ENCODE measurements at regions not wholly inside any gene's neighbourhood (a gene's known extent, or its start where the extent isn't known, plus 50 kb on each side); places are given as distances from the start of the nearest gene placed in this dataset.

GRCh38 chr4:13243152-13243551, 241.0 kb downstream of the RAB28 start:
- no peak overlapping the region for H3K4me3 ChIP-seq (ENCODE audit: control insufficient read depth, low read depth, low read length)
- TF ChIP-seq, protein P1, sequence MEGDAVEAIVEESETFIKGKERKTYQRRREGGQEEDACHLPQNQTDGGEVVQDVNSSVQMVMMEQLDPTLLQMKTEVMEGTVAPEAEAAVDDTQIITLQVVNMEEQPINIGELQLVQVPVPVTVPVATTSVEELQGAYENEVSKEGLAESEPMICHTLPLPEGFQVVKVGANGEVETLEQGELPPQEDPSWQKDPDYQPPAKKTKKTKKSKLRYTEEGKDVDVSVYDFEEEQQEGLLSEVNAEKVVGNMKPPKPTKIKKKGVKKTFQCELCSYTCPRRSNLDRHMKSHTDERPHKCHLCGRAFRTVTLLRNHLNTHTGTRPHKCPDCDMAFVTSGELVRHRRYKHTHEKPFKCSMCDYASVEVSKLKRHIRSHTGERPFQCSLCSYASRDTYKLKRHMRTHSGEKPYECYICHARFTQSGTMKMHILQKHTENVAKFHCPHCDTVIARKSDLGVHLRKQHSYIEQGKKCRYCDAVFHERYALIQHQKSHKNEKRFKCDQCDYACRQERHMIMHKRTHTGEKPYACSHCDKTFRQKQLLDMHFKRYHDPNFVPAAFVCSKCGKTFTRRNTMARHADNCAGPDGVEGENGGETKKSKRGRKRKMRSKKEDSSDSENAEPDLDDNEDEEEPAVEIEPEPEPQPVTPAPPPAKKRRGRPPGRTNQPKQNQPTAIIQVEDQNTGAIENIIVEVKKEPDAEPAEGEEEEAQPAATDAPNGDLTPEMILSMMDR (IDR thresholded peaks at IDR 0.05; ENCODE audit: control insufficient read depth, insufficient read depth, low read depth, low read length, missing control alignments): no peak
- DNase-seq (ENCODE audit: low read depth): no peak

DNA sequence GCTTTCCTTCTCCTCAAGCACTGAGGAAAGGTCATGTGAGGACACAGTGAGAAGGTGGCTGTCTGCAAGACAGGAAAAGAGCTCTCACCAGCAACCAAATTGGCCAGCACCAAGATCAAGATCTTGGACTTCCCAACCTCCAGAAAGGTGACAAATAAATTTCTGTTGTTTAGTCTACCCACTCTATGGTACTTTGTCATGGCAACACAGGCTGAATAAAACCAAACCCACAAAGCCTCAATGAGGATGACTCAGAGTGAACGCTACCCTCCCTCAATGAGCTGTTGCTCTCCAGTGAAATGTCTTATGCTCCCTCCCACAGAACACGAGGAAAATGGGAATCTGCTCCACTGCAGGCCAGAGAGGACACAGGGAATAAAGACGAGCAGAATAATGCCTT, 244.1 kb downstream of the RAB28 start:
- H3K4me3 ChIP-seq (ENCODE audit: control insufficient read depth, low read depth, low read length): no peak overlapping the region
- TF ChIP-seq, protein P1 (IDR thresholded peaks at IDR 0.05; ENCODE audit: control insufficient read depth, insufficient read depth, low read depth, low read length, missing control alignments): no peak
- no peak for DNase-seq (ENCODE audit: low read depth)

DNA sequence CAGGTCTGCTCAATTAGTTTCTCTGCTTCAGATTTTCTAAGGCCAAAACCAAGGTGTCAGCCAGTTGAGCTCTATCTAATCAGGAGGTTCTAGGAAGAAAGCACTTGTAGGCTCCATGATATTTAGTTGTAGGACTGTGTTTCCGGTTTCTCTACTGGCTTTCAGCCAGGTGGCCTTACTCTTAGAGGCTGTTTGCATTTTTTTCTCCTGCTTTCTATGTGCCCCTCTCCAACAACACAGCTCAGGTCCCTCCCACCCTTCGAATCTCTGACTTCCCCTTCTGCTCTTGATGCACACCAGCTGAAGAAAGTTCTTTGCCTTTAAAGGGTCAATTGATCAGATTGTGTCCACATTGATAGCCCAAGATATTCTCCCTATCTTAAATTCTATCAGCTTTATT, 245.2 kb downstream of the RAB28 start:
- DNase-seq (ENCODE audit: low read depth): no peak
- TF ChIP-seq, protein P1 (IDR thresholded peaks at IDR 0.05; ENCODE audit: control insufficient read depth, insufficient read depth, low read depth, low read length, missing control alignments): no peak
- H3K4me3 ChIP-seq (ENCODE audit: control insufficient read depth, low read depth, low read length): no peak overlapping the region

GRCh38 chr4:13236485-13236884, 247.7 kb downstream of the RAB28 start:
- TF ChIP-seq, protein P1 (IDR thresholded peaks at IDR 0.05; ENCODE audit: control insufficient read depth, insufficient read depth, low read depth, low read length, missing control alignments): no peak
- no peak for DNase-seq (ENCODE audit: low read depth)
- H3K4me3 ChIP-seq (ENCODE audit: control insufficient read depth, low read depth, low read length): no peak overlapping the region

DNA sequence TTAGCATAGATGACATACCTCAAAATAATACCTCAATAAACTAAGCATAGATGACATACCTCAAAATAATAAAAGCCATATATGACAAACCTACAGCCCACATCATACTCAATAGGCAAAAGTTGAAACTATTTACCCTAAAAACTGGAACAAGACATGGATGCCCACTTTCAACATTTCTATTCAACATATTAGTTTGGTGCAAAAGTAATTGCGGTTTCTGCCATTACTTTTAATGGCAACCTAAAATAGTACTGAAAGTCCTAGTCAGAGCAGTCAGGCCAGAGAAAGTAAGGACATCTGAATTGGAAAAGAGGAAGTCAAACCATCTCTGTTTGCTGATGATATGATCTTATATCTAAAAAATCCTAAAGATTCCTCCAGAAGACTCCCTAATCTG, 250.4 kb downstream of the RAB28 start:
- TF ChIP-seq, protein P1 (IDR thresholded peaks at IDR 0.05; ENCODE audit: control insufficient read depth, insufficient read depth, low read depth, low read length, missing control alignments): no peak
- DNase-seq (ENCODE audit: low read depth): no peak
- no peak overlapping the region for H3K4me3 ChIP-seq (ENCODE audit: control insufficient read depth, low read depth, low read length)

DNA sequence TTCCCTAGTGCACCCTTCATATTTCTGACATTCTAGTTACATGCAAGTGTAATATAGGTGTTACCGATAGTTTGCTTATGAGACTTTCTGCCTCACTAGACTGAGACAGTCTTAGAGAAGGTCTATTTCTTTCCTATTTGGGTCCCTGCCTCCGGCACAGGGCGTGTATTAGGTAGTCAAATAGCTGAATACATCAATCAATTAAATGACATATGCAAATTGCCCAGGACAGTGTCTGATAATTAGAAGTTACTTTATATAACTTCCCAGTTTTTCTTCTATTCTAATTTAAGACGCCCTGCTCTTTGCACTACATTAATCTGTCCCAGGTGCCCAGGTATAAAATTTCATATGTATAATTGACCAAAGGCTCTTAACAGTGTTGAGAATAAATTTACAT, 264.2 kb downstream of the RAB28 start:
- no peak for DNase-seq (ENCODE audit: low read depth)
- no peak overlapping the region for H3K4me3 ChIP-seq (ENCODE audit: control insufficient read depth, low read depth, low read length)

More for the DNA sequence above, 264.2 kb downstream of the RAB28 start:
- TF ChIP-seq, protein P1 (IDR thresholded peaks at IDR 0.05; ENCODE audit: control insufficient read depth, insufficient read depth, low read depth, low read length, missing control alignments): no peak
